Astrocyte (in vitro differentiated cells and primary cell): ENCODE measurements at regions not wholly inside any gene's neighbourhood (a gene's known extent, or its start where the extent isn't known, plus 50 kb on each side); places are given as distances from the start of the nearest gene placed in this dataset.

ENCODE experiments used
- CTCF ChIP-seq: IDR thresholded peaks from 2 replicates; pipeline ENCODE4 v1.5.1; 2011; ENCODE audit warnings: low read depth, mild to moderate bottlenecking, inconsistent platforms, low read length, moderate library complexity; ENCODE audit not compliant: insufficient read depth
- EZH2 ChIP-seq: IDR thresholded peaks from 2 replicates; pipeline ENCODE4 v1.6.1; 2012; ENCODE audit warnings: mild to moderate bottlenecking, low read length, inconsistent platforms; ENCODE audit not compliant: insufficient read depth

- TF ChIP-seq CTCF: no peak
- TF ChIP-seq EZH2: no peak
Measured at GRCh38 chr11:69580529-69580928, 60.4 kb upstream of the CCND1 start.
